Activated naive CD4-positive, alpha-beta T cell treated with anti-CD3 and anti-CD28 coated beads for 36 hours (primary cell): ENCODE measurements at regions not wholly inside any gene's neighbourhood (a gene's known extent, or its start where the extent isn't known, plus 50 kb on each side); places are given as distances from the start of the nearest gene placed in this dataset.
A peak's percentile ranks its signal among the peaks of the same experiment; 100 is the strongest.
"Not testable (repeated sequence)": the region's sequence is repeated elsewhere in the genome, so short reads cannot be mapped to it uniquely, and the experiment has no call there.

Source experiments
- CTCF ChIA-PET: fragments of 350-600 bp; sonication (Branson Sonifier 250); formaldehyde crosslinking; loops from one replicate; lab custom pipeline; 2021; ENCODE audit warnings: antibody characterized with exemption; lab: Charles Lee
- DNase-seq: peaks from one replicate; pipeline ENCODE4 v3.0.0-alpha.2; 2020
- H3K27ac Mint-ChIP-seq: one replicate; pipeline ENCODE4 v1.8.0; 2021; ENCODE audit warnings: mild to moderate bottlenecking, mixed read lengths
- H3K27me3 Mint-ChIP-seq: one replicate; pipeline ENCODE4 v1.8.0; 2021; ENCODE audit warnings: low read depth, mixed read lengths
- H3K36me3 Mint-ChIP-seq: one replicate; pipeline ENCODE4 v1.8.0; 2021; ENCODE audit warnings: low read depth, mixed read lengths
- H3K4me1 Mint-ChIP-seq: one replicate; pipeline ENCODE4 v1.8.0; 2021; ENCODE audit warnings: low read depth, mixed read lengths
- H3K4me3 Mint-ChIP-seq: one replicate; pipeline ENCODE4 v1.8.0; 2021; ENCODE audit warnings: mild to moderate bottlenecking, moderate library complexity, mixed read lengths
- H3K9me3 Mint-ChIP-seq: one replicate; pipeline ENCODE4 v1.8.0; 2021; ENCODE audit warnings: mixed read lengths
- intact Hi-C: fragments of 100-400 bp; cut with micrococcal nuclease; formaldehyde crosslinking; loops from one replicate; pipeline ENCODE4 v1.15.1; 2023

DNA sequence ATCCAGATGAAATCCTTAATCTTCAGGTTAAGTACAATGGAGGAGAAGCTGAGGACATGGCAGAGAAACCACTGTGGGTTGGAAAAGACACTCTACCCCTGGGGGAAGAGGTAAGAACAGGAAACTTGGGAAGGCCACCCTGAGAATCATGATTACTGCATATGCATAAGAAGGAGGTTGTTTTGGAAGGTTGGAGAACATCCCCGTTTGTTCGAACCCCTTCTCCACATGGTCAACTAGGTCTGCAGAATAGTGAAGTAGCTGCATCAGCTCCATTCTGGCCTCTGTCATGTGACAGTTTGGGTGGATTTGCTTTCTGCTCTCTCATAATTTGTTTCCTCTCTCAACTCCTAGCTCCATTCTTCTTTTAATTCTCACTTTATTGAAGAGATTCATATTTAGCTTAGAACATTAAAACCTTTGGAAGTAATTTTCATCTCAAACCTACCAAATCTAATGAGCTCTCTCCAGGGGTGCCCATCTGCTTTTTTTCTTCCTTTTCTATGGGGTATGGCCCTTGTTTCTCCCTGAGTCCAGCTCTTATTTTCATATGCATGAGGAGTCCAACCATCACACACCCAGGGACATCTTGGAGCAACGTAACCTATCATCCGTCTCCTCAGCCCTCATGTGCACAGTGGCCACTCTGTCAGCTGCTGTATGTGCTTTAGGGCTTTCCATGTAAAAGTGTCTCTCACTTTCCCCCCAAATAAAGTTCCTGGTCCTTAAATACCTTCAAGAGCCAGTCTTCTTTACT is 820.3 kb downstream of the TMEM121 start:
- no peak overlapping the region for H3K4me3 Mint-ChIP-seq
- no peaks in the 10 kb centered on the region for H3K36me3 Mint-ChIP-seq
- CTCF ChIA-PET: interaction anchor here (1.3 kb wide), 1 partner anchor 37 kb away, joined by 3 read pairs; no protein-coding TSS in a partner anchor
- no peaks in the 10 kb centered on the region for H3K4me1 Mint-ChIP-seq
- DNase-seq: no peak
- intact Hi-C loops: no loop called here
- H3K27ac Mint-ChIP-seq: no peak overlapping the region
- H3K9me3 Mint-ChIP-seq: no peaks in the 10 kb centered on the region
- no peaks in the 10 kb centered on the region for H3K27me3 Mint-ChIP-seq

DNA sequence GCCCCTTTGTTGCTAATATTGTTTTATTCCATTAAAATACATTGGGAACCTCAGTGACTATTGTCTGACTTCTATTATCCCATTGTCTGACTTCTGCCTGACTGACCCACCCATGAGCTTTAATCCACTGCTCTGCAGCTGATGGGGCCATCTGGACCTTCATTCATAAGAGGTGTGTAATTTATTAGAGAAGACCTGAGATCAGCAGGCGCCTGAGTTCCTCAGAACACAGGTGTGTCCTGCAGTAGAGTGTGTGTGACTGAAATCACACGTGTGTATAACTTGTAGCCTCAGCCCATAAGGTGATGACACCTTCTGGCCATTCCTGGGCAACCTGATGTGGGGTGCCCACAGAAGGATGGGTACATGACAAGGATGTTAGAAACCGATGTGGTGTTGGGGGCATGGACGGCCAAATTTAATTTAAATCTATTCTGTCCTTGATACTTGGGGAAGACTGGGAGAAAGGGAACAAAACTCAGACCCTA is 821.0 kb downstream of the TMEM121 start:
- H3K4me1 Mint-ChIP-seq: no peaks in the 10 kb centered on the region
- H3K9me3 Mint-ChIP-seq: no peaks in the 10 kb centered on the region
- no peaks in the 10 kb centered on the region for H3K27me3 Mint-ChIP-seq
- intact Hi-C loops: no loop called here
- no peak overlapping the region for H3K27ac Mint-ChIP-seq
- H3K36me3 Mint-ChIP-seq: no peaks in the 10 kb centered on the region
- no peak for DNase-seq
- CTCF ChIA-PET: interaction anchor here (1.3 kb wide), 1 partner anchor 37 kb away, joined by 3 read pairs; no protein-coding TSS in a partner anchor
- no peak overlapping the region for H3K4me3 Mint-ChIP-seq

GRCh38 chr14:106347890-106348755 is 821.7 kb downstream of the TMEM121 start:
- Mint-ChIP-seq H3K27me3 (no peaks in the 10 kb centered on the region), H3K27ac (no peak overlapping the region), H3K36me3 (no peaks in the 10 kb centered on the region), H3K9me3 (no peaks in the 10 kb centered on the region), H3K4me1 (no peaks in the 10 kb centered on the region), H3K4me3 (no peak overlapping the region)
- no peak for DNase-seq
- intact Hi-C loops: no loop called here
- CTCF ChIA-PET: interaction anchor here (0.8 to 1.5 kb wide), 4 partner anchors 23 to 163 kb away, joined by 4 to 9 read pairs (median 4); no protein-coding TSS in a partner anchor

- H3K36me3 Mint-ChIP-seq, H3K9me3 Mint-ChIP-seq, intact Hi-C loops, H3K27ac Mint-ChIP-seq, H3K4me3 Mint-ChIP-seq, H3K4me1 Mint-ChIP-seq, H3K27me3 Mint-ChIP-seq: not testable (repeated sequence)
- CTCF ChIA-PET: interaction anchor here (0.8 to 1.5 kb wide), 4 partner anchors 23 to 164 kb away, joined by 4 to 9 read pairs (median 4); no protein-coding TSS in a partner anchor
- peak; percentile 89 for DNase-seq
Observed at GRCh38 chr14:106348873-106349540, 822.6 kb downstream of the TMEM121 start.

DNA sequence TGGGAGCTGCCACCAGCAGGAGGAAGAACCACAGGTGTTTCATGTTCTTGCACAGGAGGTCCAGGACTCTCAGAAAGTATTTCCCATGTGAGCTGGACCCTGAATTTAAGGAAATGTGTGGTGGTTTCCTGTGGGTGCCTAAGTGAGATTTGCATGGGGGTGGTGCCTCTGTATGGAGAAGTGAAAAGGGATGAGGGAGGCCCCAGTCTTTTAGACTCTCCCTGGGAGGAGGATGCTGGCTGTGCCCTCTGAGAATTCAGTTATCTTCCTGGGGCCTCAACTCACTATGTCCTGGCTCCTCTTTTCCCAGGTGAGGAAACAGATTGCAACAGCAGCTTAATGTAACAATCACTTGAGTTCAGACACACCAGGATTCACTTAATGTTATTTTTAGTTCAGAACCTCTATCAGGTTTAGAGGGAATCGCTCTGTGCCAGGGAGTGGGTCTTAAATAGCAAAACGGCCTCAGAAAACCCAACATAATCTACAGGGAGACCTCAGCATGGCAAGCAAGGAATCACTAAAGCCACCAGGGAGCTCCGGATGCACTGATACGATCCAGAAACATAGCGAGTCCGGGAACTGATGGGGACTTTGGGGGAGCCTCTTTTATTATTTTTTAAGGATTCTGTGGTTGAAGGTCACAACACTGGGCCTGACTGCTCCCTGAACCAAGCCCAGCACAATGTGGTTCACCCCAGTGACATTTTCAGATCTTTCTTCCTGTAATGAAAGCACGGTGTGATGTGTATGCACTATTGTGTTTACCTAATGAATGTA is 823.5 kb downstream of the TMEM121 start:
- H3K36me3 Mint-ChIP-seq, H3K4me3 Mint-ChIP-seq, H3K27me3 Mint-ChIP-seq, H3K9me3 Mint-ChIP-seq, H3K27ac Mint-ChIP-seq, DNase-seq, intact Hi-C loops, H3K4me1 Mint-ChIP-seq: not testable (repeated sequence)
- CTCF ChIA-PET: interaction anchor here (1.5 kb wide), 1 partner anchor 22 kb away, joined by 4 read pairs; no protein-coding TSS in a partner anchor

DNA sequence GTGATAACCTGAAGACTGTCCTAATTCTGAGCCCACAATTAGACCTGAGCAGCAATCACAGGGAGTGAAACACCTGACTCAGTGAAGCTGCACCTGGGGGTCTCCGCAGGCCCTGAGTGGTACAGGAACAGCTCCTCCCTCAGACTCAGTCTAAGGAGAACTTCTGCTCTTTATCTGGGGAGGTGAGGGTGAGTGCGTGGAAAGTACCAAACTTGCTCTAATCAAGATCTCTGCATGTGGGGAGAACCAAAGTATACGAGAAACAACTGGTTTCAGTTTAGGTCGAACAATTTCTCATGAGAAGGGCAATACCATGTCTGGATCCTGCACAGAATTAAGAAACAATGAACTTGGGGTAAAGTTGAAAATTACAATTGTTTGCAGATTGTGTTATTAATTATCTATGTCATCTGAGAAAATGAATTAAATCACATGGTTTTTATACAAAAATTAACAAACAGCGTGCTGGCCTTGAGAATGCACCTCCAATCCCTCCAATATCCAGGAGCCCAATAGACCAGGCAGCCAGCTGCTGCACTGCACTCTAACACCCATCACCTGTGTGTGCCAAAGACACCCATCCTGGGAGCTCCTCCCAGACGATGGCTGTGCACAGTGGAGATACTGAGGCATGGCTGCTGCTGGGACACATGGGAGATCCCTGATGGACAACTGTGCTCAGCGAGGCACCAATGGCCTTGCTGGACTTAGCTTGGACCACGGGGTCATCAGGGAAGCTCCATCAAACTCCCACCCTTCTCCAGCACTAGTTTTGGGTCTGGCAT is 828.8 kb downstream of the TMEM121 start:
- CTCF ChIA-PET, H3K4me3 Mint-ChIP-seq, H3K36me3 Mint-ChIP-seq, DNase-seq, H3K27ac Mint-ChIP-seq, H3K9me3 Mint-ChIP-seq, H3K4me1 Mint-ChIP-seq, intact Hi-C loops: not testable (repeated sequence)
- H3K27me3 Mint-ChIP-seq: peaks cover 12% of the 10 kb centered on the region

DNA sequence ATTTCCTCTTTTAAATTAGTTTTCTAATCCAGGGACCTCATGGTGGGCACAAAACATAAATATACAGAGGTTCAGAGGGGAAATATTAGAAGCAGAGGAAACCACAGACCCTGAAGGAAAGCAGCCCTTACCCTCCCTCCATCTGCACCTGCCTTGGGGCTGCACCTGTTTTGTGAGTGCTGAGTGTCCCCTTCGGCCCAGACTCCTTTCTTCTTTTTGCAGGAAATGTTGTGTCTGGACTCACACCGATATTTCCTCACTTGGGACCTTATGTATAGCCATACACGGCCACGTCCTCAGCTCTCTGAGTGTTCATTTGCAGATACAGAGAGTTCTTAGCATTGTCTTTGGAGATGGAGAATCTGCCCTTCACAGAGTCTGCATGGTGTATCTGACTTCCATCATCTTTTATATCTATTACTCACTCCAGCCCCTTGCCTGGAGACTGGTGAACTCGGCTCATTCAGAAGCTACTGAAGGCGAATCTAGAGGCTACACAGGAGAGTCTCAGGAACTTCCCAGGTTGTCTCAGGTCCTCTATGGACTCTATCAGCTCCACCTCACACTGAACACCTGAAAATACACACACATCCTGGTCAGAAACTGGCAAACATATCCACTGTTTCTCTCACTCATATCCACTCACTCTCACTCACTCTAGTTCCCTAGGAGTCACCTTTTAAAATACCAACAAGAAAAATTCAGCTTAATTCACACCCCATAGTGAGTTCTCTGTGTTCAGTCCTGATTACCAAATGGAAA is 829.7 kb downstream of the TMEM121 start:
- H3K4me3 Mint-ChIP-seq, DNase-seq, intact Hi-C loops, H3K9me3 Mint-ChIP-seq, H3K4me1 Mint-ChIP-seq, H3K36me3 Mint-ChIP-seq, H3K27ac Mint-ChIP-seq: not testable (repeated sequence)
- CTCF ChIA-PET: interaction anchor here (0.6 to 3.2 kb wide), 2 partner anchors 15 to 48 kb away, joined by 4 to 9 read pairs; no protein-coding TSS in a partner anchor
- peaks cover 12% of the 10 kb centered on the region for H3K27me3 Mint-ChIP-seq

DNA sequence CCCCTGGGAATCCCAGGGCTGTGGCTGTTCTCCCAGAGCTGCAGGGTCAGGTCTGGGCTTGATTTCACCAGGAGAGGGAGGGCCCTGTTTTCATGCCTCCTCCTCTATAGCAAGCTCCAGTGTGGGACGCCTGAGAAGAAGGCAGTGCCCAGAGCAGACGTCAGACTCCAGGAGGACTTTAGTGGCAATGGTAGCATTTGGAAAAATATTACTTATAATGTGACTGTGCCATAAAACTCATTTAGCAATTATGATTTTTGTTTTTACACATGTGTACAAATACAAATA is 830.2 kb downstream of the TMEM121 start:
- H3K4me1 Mint-ChIP-seq, DNase-seq, H3K27ac Mint-ChIP-seq, H3K4me3 Mint-ChIP-seq, intact Hi-C loops, H3K9me3 Mint-ChIP-seq, H3K36me3 Mint-ChIP-seq: not testable (repeated sequence)
- peaks cover 12% of the 10 kb centered on the region for H3K27me3 Mint-ChIP-seq
- CTCF ChIA-PET: interaction anchor here (0.6 to 3.2 kb wide), 2 partner anchors 15 to 48 kb away, joined by 4 to 9 read pairs; no protein-coding TSS in a partner anchor

- H3K27ac Mint-ChIP-seq, H3K4me3 Mint-ChIP-seq, H3K36me3 Mint-ChIP-seq, intact Hi-C loops, H3K9me3 Mint-ChIP-seq, H3K4me1 Mint-ChIP-seq: not testable (repeated sequence)
- peak; percentile 82 for DNase-seq
- CTCF ChIA-PET: interaction anchor here (3.2 kb wide), 1 partner anchor 51 kb away, joined by 9 read pairs; no protein-coding TSS in a partner anchor
- H3K27me3 Mint-ChIP-seq: peaks cover 12% of the 10 kb centered on the region
Observed at GRCh38 chr14:106359157-106359887, 832.9 kb downstream of the TMEM121 start.

GRCh38 chr14:106365371-106365770 is 839.0 kb downstream of the TMEM121 start:
- intact Hi-C loops, H3K27me3 Mint-ChIP-seq, H3K9me3 Mint-ChIP-seq, H3K4me1 Mint-ChIP-seq, DNase-seq, H3K36me3 Mint-ChIP-seq, H3K27ac Mint-ChIP-seq, H3K4me3 Mint-ChIP-seq: not testable (repeated sequence)
- CTCF ChIA-PET: interaction anchor here (1.0 kb wide), 1 partner anchor 8 kb away, joined by 3 read pairs; no protein-coding TSS in a partner anchor
